ENCODE measurements at regions not wholly inside any gene's neighbourhood (a gene's known extent, or its start where the extent isn't known, plus 50 kb on each side); places are given as distances from the start of the nearest gene placed in this dataset.

- TF ChIP-seq NFYB (IDR thresholded peaks at IDR 0.05; ENCODE audit: extremely low read depth, insufficient read length) = no peak
- no peak for TF ChIP-seq BHLHE40 (IDR thresholded peaks at IDR 0.05; ENCODE audit: low read length)
- no peak for TF ChIP-seq RNF2 (IDR thresholded peaks at IDR 0.05)
- TF ChIP-seq MAFK (IDR thresholded peaks at IDR 0.05; ENCODE audit: low read length) = no peak
- no peak for TF ChIP-seq SIRT6 (IDR thresholded peaks at IDR 0.05; ENCODE audit: low read depth, low read length)
- TF ChIP-seq MYC (IDR thresholded peaks at IDR 0.05; ENCODE audit: low read depth, low read length) = no peak
- no peak for TF ChIP-seq MYC (CRISPR knock-in tag; IDR thresholded peaks at IDR 0.05; ENCODE audit: borderline replicate concordance, low read depth)
- TF ChIP-seq ZKSCAN1 (IDR thresholded peaks at IDR 0.05; ENCODE audit: low read depth, low read length) = no peak
Observed at GRCh38 chr1:204744107-204744779, 58.7 kb upstream of the LRRN2 start.
